Colonic mucosa (tissue), 4 donors: ENCODE measurements at regions not wholly inside any gene's neighbourhood (a gene's known extent, or its start where the extent isn't known, plus 50 kb on each side); places are given as distances from the start of the nearest gene placed in this dataset.
"Not testable (repeated sequence)": the region's sequence is repeated elsewhere in the genome, so short reads cannot be mapped to it uniquely, and the experiment has no call there.

ENCODE experiments used
- DNase-seq: peaks from one replicate; pipeline ENCODE4 v3.0.0-alpha.2; 2020
- H3K27ac ChIP-seq: fragments of 200-600 bp; one replicate; pipeline ENCODE4 v1.8.0; 2021
- H3K27me3 ChIP-seq: fragments of 200-600 bp; one replicate; pipeline ENCODE4 v1.8.0; 2021
- H3K36me3 ChIP-seq: fragments of 200-600 bp; one replicate; pipeline ENCODE4 v1.8.0; 2021
- H3K4me1 ChIP-seq: fragments of 200-600 bp; one replicate; pipeline ENCODE4 v1.8.0; 2021; ENCODE audit warnings: mild to moderate bottlenecking
- H3K4me3 ChIP-seq: fragments of 200-600 bp; one replicate; pipeline ENCODE4 v1.8.0; 2021
- H3K9ac ChIP-seq, 2 donors: one replicate each; pipeline ENCODE4 v1.7.0; 2013; ENCODE audit warnings: control low read depth in 2 of 2, low read depth in 2 of 2, low read length in 2 of 2
- H3K9me3 ChIP-seq: fragments of 200-600 bp; one replicate; pipeline ENCODE4 v1.8.0; 2021
- CTCF ChIP-seq: fragments of 200-600 bp; IDR thresholded peaks from one replicate; pipeline ENCODE4 v1.8.0; 2022; ENCODE audit warnings: antibody characterized with exemption, mild to moderate bottlenecking
- intact Hi-C: fragments of 100-400 bp; cut with DNase I; formaldehyde crosslinking; loops from one replicate; pipeline ENCODE4 v1.14.1; 2022
- donor health status: healthy.
- donor health status: DM: no; HTN: no; CAD: no.
- donor health status: DM: no; HTN: no; CAD: no.

DNA sequence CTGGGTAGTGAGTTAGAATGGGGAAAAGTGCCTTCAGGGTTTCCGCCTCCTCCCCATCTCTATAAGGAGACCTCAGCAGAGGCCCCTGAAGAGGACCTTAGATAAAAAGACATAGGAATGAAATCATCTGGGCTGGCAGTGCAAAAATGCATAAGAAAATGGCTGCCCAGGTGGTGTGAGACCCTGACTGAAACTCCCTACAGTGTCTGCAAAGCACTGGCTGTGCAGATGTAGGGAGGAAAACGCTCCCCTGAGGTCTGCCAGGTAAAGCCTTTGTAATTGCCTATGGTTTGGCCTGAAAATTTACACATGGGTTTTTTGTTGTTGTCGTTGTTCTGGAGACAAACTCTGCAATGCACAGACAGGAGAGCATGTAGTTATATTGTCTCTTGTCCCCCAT is 128.1 kb upstream of the VWC2 start:
- no peaks in the 10 kb centered on the region for H3K9me3 ChIP-seq
- no peak overlapping the region for H3K27ac ChIP-seq
- DNase-seq, result no peak
- H3K9ac ChIP-seq, result no peak overlapping the region
- no peaks in the 10 kb centered on the region for H3K36me3 ChIP-seq
- H3K4me3 ChIP-seq, result no peak overlapping the region
- intact Hi-C loops, result no loop called here
- H3K27me3 ChIP-seq, result no peaks in the 10 kb centered on the region
- no peak for TF ChIP-seq CTCF
- H3K4me1 ChIP-seq, result no peaks in the 10 kb centered on the region

- peak; percentile 22 for DNase-seq
- H3K4me1 ChIP-seq, result no peaks in the 10 kb centered on the region
Observed at GRCh38 chr7:49660170-49660783, 113.2 kb upstream of the VWC2 start.

GRCh38 chr7:49660976-49661375 is 112.5 kb upstream of the VWC2 start:
- Histone ChIP-seq H3K9ac (no peak overlapping the region), H3K9me3 (no peaks in the 10 kb centered on the region), H3K27me3 (no peaks in the 10 kb centered on the region), H3K4me1 (no peaks in the 10 kb centered on the region), H3K4me3 (no peak overlapping the region), H3K27ac (peak overlapping the region; percentile 20), H3K36me3 (no peaks in the 10 kb centered on the region)
- intact Hi-C loops, result no loop called here
- peak; percentile 32 for DNase-seq
- no peak for TF ChIP-seq CTCF

More at GRCh38 chr7:49660170-49660783, 113.2 kb upstream of the VWC2 start:
- no peaks in the 10 kb centered on the region for H3K9me3 ChIP-seq
- no peak for TF ChIP-seq CTCF
- H3K27me3 ChIP-seq, result no peaks in the 10 kb centered on the region
- intact Hi-C loops, result no loop called here
- H3K9ac ChIP-seq, result no peak overlapping the region
- H3K36me3 ChIP-seq, result no peaks in the 10 kb centered on the region
- no peak overlapping the region for H3K4me3 ChIP-seq
- peak overlapping the region; percentile 56 for H3K27ac ChIP-seq

GRCh38 chr7:49665963-49666362 is 107.5 kb upstream of the VWC2 start:
- intact Hi-C loops, DNase-seq, H3K9ac ChIP-seq, H3K4me1 ChIP-seq, H3K27me3 ChIP-seq, H3K4me3 ChIP-seq, H3K9me3 ChIP-seq, H3K27ac ChIP-seq, H3K36me3 ChIP-seq: not testable (repeated sequence)

GRCh38 chr7:49666764-49667163 is 106.7 kb upstream of the VWC2 start:
- no peaks in the 10 kb centered on the region for H3K27me3 ChIP-seq
- H3K27ac ChIP-seq, result no peak overlapping the region
- H3K9me3 ChIP-seq, result no peaks in the 10 kb centered on the region
- H3K9ac ChIP-seq, result no peak overlapping the region
- no peak for TF ChIP-seq CTCF
- H3K4me3 ChIP-seq, result no peak overlapping the region
- intact Hi-C loops, result no loop called here
- no peaks in the 10 kb centered on the region for H3K4me1 ChIP-seq
- no peak for DNase-seq
- no peaks in the 10 kb centered on the region for H3K36me3 ChIP-seq

DNA sequence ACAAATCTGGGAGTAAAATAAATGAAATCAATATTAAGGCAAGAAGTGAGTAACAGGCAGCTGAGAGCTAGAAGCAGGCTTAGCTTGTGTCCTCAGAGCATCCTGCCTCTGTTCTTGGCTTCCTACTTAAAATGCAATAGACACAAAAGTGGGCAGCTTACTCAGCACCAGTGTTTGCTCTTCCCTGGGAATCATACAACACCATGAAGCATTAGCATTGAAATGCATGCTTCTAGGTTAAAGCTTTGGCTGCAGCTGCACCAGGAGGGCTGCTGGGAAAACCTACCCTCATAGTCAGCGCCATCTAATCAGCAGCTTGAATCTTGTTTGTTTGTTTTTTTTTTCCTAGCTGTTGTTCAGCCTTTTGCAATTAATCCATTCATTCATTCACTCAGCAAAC is 104.2 kb upstream of the VWC2 start:
- no peak overlapping the region for H3K27ac ChIP-seq
- no peaks in the 10 kb centered on the region for H3K4me1 ChIP-seq
- H3K9ac ChIP-seq, result no peak overlapping the region
- no peak overlapping the region for H3K4me3 ChIP-seq
- H3K36me3 ChIP-seq, result no peaks in the 10 kb centered on the region
- H3K27me3 ChIP-seq, result no peaks in the 10 kb centered on the region
- intact Hi-C loops, result no loop called here
- no peaks in the 10 kb centered on the region for H3K9me3 ChIP-seq
- no peak for TF ChIP-seq CTCF
- DNase-seq, result no peak
